SJCRH30 (cell line): ENCODE measurements at regions not wholly inside any gene's neighbourhood (a gene's known extent, or its start where the extent isn't known, plus 50 kb on each side); places are given as distances from the start of the nearest gene placed in this dataset.

Source experiments
- DNase-seq, 2 experiments: peaks; one replicate each; pipeline ENCODE4 v3.0.0-alpha.2; 2015 to 2020
- H3K27ac ChIP-seq: fragments of 250-450 bp; sonication (Bioruptor Pico); 2 replicates; pipeline ENCODE4 v1.5.1; 2020; ENCODE audit warnings: mild to moderate bottlenecking, moderate library complexity
- H3K27me3 ChIP-seq: fragments of 250-450 bp; sonication (Bioruptor Pico); 2 replicates; pipeline ENCODE4 v1.5.1; 2020; ENCODE audit warnings: mild to moderate bottlenecking, moderate library complexity
- H3K36me3 ChIP-seq: fragments of 250-450 bp; sonication (Bioruptor Pico); 2 replicates; pipeline ENCODE4 v1.5.1; 2020; ENCODE audit warnings: mild to moderate bottlenecking, moderate library complexity
- H3K4me1 ChIP-seq: fragments of 250-450 bp; sonication (Bioruptor Pico); 2 replicates; pipeline ENCODE4 v1.5.1; 2020; ENCODE audit warnings: mild to moderate bottlenecking, moderate library complexity
- H3K4me3 ChIP-seq: fragments of 250-450 bp; sonication (Bioruptor Pico); 2 replicates; pipeline ENCODE4 v1.5.1; 2020; ENCODE audit warnings: mild to moderate bottlenecking, moderate library complexity
- H3K9me3 ChIP-seq: fragments of 250-450 bp; sonication (Bioruptor Pico); replicated peaks from 2 replicates; pipeline ENCODE4 v1.5.1; 2020; ENCODE audit warnings: mild to moderate bottlenecking, moderate library complexity

- no peak for DNase-seq
- Histone ChIP-seq H3K9me3 (no peaks in the 10 kb centered on the region), H3K4me1 (no peaks in the 10 kb centered on the region), H3K4me3 (no peak overlapping the region), H3K36me3 (no peaks in the 10 kb centered on the region), H3K27me3 (no peaks in the 10 kb centered on the region), H3K27ac (no peak overlapping the region)
These were observed 616.2 kb downstream of the PRELID2 start for GRCh38 chr5:145218982-145219381.

DNA sequence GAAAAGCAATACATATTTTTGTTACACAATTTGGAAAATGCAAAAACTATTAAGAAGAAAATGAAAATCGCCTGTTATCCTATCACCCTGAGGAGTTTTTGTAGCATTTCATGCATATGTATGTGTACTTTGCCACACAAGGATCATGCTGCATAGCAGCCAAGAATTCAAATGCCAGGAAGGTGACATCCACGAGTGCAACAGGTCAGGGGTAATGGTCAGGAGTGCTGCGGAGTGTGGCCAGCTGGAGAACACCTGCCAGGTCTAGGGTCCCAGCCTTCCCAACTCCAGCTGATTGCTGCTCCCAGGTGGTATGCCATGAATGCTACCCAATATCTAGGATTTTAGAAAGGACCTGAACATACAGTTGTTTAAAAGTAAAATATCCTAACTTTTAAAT is 617.1 kb downstream of the PRELID2 start:
- no peaks in the 10 kb centered on the region for H3K36me3 ChIP-seq
- H3K27me3 ChIP-seq: no peaks in the 10 kb centered on the region
- no peak overlapping the region for H3K27ac ChIP-seq
- H3K4me3 ChIP-seq: no peak overlapping the region
- no peaks in the 10 kb centered on the region for H3K4me1 ChIP-seq
- no peaks in the 10 kb centered on the region for H3K9me3 ChIP-seq
- DNase-seq: no peak

GRCh38 chr5:145210020-145210419 is 625.1 kb downstream of the PRELID2 start:
- H3K9me3 ChIP-seq: no peaks in the 10 kb centered on the region
- no peak overlapping the region for H3K27ac ChIP-seq
- no peaks in the 10 kb centered on the region for H3K27me3 ChIP-seq
- no peak overlapping the region for H3K4me3 ChIP-seq
- no peaks in the 10 kb centered on the region for H3K4me1 ChIP-seq
- no peak for DNase-seq
- H3K36me3 ChIP-seq: no peaks in the 10 kb centered on the region

DNA sequence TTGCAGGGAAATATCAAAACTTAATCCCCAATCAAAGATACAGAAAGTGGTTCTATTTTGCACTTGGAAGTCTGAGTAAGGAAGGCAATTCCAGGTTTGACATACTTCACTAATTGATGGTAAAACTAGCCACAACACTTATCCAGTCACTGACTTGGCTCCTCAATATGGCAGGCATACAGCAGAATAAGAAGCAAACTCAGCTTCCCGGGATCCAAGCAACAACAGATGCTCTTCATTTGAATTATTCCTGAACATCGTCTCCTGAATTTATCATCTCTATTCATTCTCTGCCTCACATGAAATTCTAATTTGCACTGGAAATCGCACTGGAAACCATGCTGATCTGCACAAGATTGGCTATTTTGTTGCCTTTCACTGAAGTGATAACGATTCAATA is 629.6 kb downstream of the PRELID2 start:
- Histone ChIP-seq H3K9me3 (no peaks in the 10 kb centered on the region), H3K27ac (no peak overlapping the region), H3K27me3 (no peaks in the 10 kb centered on the region), H3K4me1 (no peaks in the 10 kb centered on the region), H3K4me3 (no peak overlapping the region), H3K36me3 (no peaks in the 10 kb centered on the region)
- no peak for DNase-seq

- Histone ChIP-seq H3K27me3 (no peaks in the 10 kb centered on the region), H3K27ac (no peak overlapping the region), H3K36me3 (no peaks in the 10 kb centered on the region), H3K4me3 (no peak overlapping the region), H3K4me1 (no peaks in the 10 kb centered on the region), H3K9me3 (no peaks in the 10 kb centered on the region)
- no peak for DNase-seq
These were observed 630.4 kb downstream of the PRELID2 start for GRCh38 chr5:145204743-145205142.

DNA sequence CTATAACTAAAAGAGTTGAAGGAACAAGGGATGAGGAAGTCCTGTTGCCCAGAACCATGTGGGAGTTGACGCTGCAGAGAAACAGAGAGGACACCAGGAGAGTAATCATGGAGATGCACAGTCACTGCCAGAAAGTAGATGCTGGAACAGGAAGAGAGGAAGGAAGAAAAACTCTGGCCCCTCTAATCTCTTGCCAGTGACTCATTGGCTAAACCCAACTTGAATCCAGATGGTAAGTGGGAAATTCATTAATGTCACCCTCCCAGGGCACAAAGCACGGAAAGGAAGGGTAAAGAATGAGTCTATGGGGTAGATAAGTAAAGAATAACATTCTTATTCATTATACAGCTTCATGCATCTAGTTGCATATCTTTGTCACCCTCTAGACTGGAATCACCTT is 631.9 kb downstream of the PRELID2 start:
- no peak overlapping the region for H3K27ac ChIP-seq
- H3K4me3 ChIP-seq: no peak overlapping the region
- no peaks in the 10 kb centered on the region for H3K9me3 ChIP-seq
- DNase-seq: no peak
- no peaks in the 10 kb centered on the region for H3K36me3 ChIP-seq
- no peaks in the 10 kb centered on the region for H3K4me1 ChIP-seq
- H3K27me3 ChIP-seq: no peaks in the 10 kb centered on the region

DNA sequence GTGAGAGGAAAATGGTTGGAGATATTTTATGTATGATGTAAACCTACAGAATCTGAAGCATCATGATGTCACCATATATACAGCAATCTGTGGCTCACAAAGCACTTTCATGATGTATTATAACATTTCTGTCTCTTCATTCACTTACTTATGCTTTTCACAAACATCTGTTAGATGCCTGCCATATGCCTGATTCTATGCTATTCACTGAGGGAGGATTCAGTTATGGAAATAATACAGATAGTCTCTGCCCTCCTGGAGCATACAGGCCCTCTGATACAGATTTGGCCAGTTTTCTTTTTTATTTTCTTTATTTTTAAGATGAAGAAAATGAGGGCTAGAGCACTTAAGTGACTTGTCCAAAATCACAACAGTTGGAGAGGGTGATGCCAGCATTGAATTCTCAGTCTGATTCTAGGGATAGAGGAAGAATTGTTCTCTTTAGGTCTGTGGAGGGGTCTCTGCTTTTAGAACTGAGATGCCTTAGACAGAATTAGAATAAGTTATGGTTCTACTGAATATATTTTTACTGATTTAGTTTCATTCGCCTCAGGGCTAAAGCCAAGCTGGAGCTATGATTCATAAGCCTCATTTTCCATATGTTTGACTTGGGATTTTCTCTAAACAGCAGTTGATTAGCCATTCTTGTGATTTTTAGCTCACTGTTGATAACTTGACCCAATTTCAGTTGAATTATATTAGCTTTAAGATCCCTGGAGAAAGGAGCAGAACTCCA is 636.4 kb downstream of the PRELID2 start:
- Histone ChIP-seq H3K4me1 (no peaks in the 10 kb centered on the region), H3K4me3 (no peak overlapping the region), H3K27me3 (no peaks in the 10 kb centered on the region), H3K27ac (no peak overlapping the region), H3K9me3 (no peaks in the 10 kb centered on the region), H3K36me3 (no peaks in the 10 kb centered on the region)
- no peak for DNase-seq

DNA sequence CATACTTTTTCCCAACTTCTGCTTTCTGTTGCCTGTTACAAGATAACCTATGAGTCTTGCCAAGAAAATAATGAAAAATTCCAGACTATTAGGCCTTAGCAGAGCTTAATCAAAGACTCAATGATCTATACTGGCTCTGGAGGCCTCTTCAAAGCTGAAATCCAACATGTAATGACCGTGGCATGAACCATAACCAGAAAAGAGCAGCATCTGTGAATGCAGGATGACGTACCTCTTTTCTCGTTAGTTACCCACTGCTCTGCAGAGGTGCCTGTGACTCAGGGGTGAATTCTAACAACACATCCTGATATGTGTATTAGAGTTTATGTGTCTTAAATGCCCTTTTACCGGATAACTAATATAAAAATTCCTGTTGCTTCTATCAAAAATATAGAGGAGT is 645.4 kb downstream of the PRELID2 start:
- Histone ChIP-seq H3K9me3 (no peaks in the 10 kb centered on the region), H3K4me1 (no peaks in the 10 kb centered on the region), H3K27ac (no peak overlapping the region), H3K4me3 (no peak overlapping the region), H3K36me3 (no peaks in the 10 kb centered on the region), H3K27me3 (no peaks in the 10 kb centered on the region)
- DNase-seq: no peak

DNA sequence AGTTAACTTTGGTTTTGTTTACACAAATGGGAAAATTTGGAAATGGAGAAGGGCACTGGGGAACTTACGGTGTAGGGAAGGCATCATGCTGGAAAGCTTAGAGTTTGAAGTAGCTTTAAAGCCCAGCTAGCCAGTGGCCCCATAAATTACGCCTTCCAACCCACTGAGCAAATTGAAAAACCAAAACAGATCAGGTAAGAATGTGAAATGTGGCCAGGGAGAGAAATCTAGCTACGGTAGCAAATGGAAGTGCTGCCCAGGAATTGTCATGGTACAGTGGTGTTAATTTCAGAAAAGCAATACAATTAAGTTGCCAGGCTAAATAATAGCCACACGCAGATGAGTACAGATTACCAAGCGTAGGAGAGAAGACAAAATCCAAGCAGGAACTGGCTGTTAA is 654.8 kb downstream of the PRELID2 start:
- H3K4me1 ChIP-seq: no peaks in the 10 kb centered on the region
- H3K27ac ChIP-seq: no peak overlapping the region
- no peaks in the 10 kb centered on the region for H3K36me3 ChIP-seq
- no peak overlapping the region for H3K4me3 ChIP-seq
- no peaks in the 10 kb centered on the region for H3K9me3 ChIP-seq
- no peak for DNase-seq
- H3K27me3 ChIP-seq: no peaks in the 10 kb centered on the region

DNA sequence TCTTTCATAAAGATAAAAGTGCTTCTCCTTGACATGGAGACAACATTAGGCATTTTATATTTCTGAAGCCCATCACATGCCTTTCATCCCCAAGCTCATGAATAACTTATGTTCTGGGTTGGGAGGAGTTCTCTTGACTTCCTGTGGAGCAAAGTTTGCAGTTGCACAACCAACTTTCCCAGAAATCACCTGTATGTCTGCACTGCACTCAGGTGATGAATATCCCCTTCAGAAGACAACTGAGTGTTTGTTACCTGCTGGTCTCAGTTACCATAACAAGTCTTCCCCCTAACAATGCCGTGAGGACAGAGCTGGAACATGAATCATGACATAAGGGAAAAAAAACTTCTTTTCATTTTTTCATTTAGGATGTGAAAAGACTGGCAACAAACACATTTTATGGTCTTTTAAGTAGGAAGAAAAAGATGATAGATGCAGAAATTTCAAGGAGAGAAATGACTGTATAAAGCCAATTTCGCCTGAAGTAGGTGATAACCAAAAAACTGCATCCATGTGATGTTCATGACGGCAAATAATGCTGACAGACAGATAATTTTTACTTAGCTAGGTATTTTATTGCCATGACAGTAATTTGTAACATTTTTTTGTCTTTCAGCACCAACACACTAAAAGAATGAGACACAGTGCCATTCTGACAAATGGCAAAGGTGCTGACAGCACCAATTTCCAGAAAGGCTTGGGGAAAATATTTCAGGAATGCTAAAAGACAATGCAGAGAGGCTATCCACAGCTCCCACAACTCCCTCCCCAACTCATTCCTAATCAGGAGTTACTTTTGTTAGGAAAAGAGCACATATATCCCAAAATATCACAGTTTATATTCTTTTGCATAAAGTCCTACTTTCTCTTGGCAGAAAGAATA is 656.3 kb downstream of the PRELID2 start:
- Histone ChIP-seq H3K27ac (no peak overlapping the region), H3K4me1 (no peaks in the 10 kb centered on the region), H3K27me3 (no peaks in the 10 kb centered on the region), H3K4me3 (no peak overlapping the region), H3K36me3 (no peaks in the 10 kb centered on the region), H3K9me3 (no peaks in the 10 kb centered on the region)
- no peak for DNase-seq

DNA sequence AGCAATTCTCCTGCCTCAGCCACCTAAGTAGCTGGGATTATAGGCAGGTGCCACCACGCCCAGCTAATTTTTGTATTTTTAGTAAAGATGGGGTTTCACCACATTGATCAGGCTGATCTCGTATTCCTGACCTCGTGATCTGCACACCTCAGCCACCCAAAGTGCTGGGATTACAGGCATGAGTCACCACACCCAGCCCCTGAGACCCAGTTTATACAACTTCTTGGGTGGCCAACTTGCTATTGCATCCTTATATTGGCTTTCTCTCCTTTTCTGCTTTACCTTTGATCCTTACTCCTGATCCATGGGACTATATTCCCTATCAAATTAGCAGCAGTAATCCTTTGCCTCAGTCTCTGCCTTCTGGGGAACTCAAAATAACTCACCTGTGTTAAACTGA is 659.1 kb downstream of the PRELID2 start:
- H3K27ac ChIP-seq: no peak overlapping the region
- H3K9me3 ChIP-seq: no peaks in the 10 kb centered on the region

DNA sequence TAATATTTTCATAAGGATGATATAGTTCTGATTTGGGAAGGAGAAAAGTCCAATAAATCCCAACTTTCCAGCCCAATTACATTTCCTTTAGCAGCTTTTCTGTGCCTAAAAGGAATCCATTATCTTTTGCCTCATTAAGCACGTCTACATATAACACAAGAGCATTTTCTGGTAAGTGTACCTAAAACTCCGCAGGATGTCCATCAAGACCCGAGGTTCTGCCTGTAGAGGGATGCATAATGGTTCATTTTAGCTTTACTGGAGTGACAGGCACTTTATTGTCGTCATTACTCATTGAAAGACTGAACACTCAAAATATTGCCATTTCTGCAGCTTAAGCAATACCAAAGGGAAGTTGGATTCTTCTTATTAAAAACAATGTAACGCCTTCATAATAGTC is 669.0 kb downstream of the PRELID2 start:
- no peaks in the 10 kb centered on the region for H3K36me3 ChIP-seq
- no peak for DNase-seq
- no peaks in the 10 kb centered on the region for H3K9me3 ChIP-seq
- H3K4me1 ChIP-seq: no peaks in the 10 kb centered on the region; the same call in 1 of the 2 replicates
- H3K27me3 ChIP-seq: no peaks in the 10 kb centered on the region
- no peak overlapping the region for H3K27ac ChIP-seq
- H3K4me3 ChIP-seq: no peak overlapping the region

More for the DNA sequence above, 659.1 kb downstream of the PRELID2 start:
- no peaks in the 10 kb centered on the region for H3K36me3 ChIP-seq
- no peak overlapping the region for H3K4me3 ChIP-seq
- no peaks in the 10 kb centered on the region for H3K27me3 ChIP-seq
- no peaks in the 10 kb centered on the region for H3K4me1 ChIP-seq
- no peak for DNase-seq

- Histone ChIP-seq H3K27me3 (no peaks in the 10 kb centered on the region), H3K4me1 (no peaks in the 10 kb centered on the region; the same call in 1 of the 2 replicates), H3K27ac (no peak overlapping the region), H3K9me3 (no peaks in the 10 kb centered on the region), H3K36me3 (no peaks in the 10 kb centered on the region), H3K4me3 (no peak overlapping the region)
- no peak for DNase-seq
These were observed 671.3 kb downstream of the PRELID2 start for GRCh38 chr5:145163876-145164275.

DNA sequence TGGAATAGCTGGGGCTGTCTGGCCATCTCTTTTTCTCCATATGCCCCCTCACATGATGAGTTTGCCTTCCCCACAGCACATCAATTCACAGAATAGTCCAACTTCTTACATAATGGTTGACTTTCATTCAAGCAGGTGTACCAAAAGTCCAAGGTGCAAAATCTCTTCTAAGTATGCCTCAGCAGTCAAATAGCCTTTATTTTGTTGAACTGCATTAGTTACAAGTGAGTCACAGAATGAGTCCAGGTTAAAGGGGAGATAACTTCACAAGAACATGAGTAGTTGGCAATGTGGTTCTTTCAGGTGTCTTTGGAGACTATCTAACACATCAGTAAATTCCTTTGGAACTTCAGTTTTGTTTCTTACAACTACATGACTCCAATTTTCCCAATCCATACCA is 672.5 kb downstream of the PRELID2 start:
- Histone ChIP-seq H3K27me3 (no peaks in the 10 kb centered on the region), H3K4me3 (no peak overlapping the region), H3K4me1 (no peaks in the 10 kb centered on the region; the same call in 1 of the 2 replicates), H3K36me3 (no peaks in the 10 kb centered on the region), H3K27ac (no peak overlapping the region), H3K9me3 (no peaks in the 10 kb centered on the region)
- no peak for DNase-seq

DNA sequence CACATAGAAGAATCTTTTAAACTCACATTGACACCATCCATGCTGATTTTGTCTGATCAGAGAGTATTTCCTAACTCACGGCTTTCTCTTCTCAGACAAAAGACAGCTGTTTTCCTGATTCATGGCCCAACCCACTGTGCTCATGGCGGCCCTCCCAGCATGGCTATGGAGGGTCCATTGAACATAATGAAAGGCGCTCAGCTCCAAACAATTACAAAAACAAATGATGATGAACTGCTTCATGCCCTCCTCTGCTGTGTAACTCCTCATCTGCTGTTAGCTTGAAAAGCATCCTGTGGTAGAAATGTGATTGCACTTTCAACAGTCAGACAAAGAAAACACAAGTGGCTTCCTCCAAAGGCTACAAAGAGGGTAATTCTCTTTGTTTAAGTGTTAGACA is 673.8 kb downstream of the PRELID2 start:
- H3K4me1 ChIP-seq: no peaks in the 10 kb centered on the region
- no peaks in the 10 kb centered on the region for H3K27me3 ChIP-seq
- H3K4me3 ChIP-seq: no peak overlapping the region
- H3K9me3 ChIP-seq: no peaks in the 10 kb centered on the region
- H3K27ac ChIP-seq: no peak overlapping the region
- no peaks in the 10 kb centered on the region for H3K36me3 ChIP-seq
- DNase-seq: no peak
